GM19395 (cell line): ENCODE measurements at regions not wholly inside any gene's neighbourhood (a gene's known extent, or its start where the extent isn't known, plus 50 kb on each side); places are given as distances from the start of the nearest gene placed in this dataset.

Experiments
- ATAC-seq: cut with Tn5 transposase; IDR thresholded peaks from one replicate; pipeline ENCODE4 v1.9.1; 2021; ENCODE audit warnings: mild to moderate bottlenecking, moderate library complexity; ENCODE audit not compliant: unreplicated experiment

- no peak for ATAC-seq
Observed at GRCh38 chr1:30043731-30044408, 679.5 kb downstream of the MATN1 start.

- no peak for ATAC-seq
Observed at GRCh38 chr1:30043256-30043655, 680.1 kb downstream of the MATN1 start.

- ATAC-seq = no peak
Observed at GRCh38 chr1:30042438-30043147, 680.8 kb downstream of the MATN1 start.

- no peak for ATAC-seq
Observed at GRCh38 chr1:30041741-30042437, 681.5 kb downstream of the MATN1 start.

GRCh38 chr1:30040081-30041019, 683.0 kb downstream of the MATN1 start:
- ATAC-seq = no peak

GRCh38 chr1:30039354-30040080, 683.9 kb downstream of the MATN1 start:
- ATAC-seq = no peak

- no peak for ATAC-seq
Observed at GRCh38 chr1:30038134-30039025, 685.0 kb downstream of the MATN1 start.

- ATAC-seq = no peak
Observed at GRCh38 chr1:30037251-30038118, 685.9 kb downstream of the MATN1 start.

- no peak for ATAC-seq
Observed at GRCh38 chr1:30036666-30037065, 686.7 kb downstream of the MATN1 start.

GRCh38 chr1:30036229-30036547, 687.2 kb downstream of the MATN1 start:
- no peak for ATAC-seq

- no peak for ATAC-seq
Observed at GRCh38 chr1:30035522-30036228, 687.7 kb downstream of the MATN1 start.

- ATAC-seq = no peak
Observed at GRCh38 chr1:30034627-30035521, 688.5 kb downstream of the MATN1 start.

GRCh38 chr1:30034105-30034626, 689.2 kb downstream of the MATN1 start:
- no peak for ATAC-seq

GRCh38 chr1:30033256-30034104, 689.9 kb downstream of the MATN1 start:
- no peak for ATAC-seq

- ATAC-seq = no peak
Observed at GRCh38 chr1:30032302-30032701, 691.1 kb downstream of the MATN1 start.

GRCh38 chr1:30029677-30030076, 693.7 kb downstream of the MATN1 start:
- no peak for ATAC-seq
